ENCODE measurements at regions not wholly inside any gene's neighbourhood (a gene's known extent, or its start where the extent isn't known, plus 50 kb on each side); places are given as distances from the start of the nearest gene placed in this dataset.

DNA sequence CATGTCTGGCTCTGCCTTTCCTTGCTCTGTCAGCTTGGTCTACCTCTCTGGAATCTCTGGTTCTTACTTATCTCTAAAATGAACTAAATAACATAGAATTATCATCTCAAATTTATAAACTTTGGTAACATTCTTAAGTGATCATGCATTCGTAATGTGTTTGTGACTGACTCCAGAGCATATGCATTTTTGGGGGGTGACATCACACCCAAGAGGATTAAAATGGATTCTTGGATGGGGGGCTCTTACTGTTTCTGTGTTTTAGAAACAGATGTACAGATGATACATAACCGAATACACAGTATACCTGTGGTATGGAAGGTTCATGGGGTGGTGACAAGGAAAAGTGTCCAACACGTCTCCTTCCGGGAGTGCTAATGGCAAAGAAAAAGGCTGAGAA, 1162.1 kb downstream of the VRK1 start:
- intact Hi-C loops (cut with DNase I): no loop called here
- H3K9ac ChIP-seq (ENCODE audit: low read length in 3 of 3): no peak overlapping the region
- DNase-seq (no peak), FAIRE-seq (no peak)
- H3K27ac ChIP-seq (ENCODE audit: low read depth in 2 of 2, low read length in 2 of 2): no peak overlapping the region
- H3K9me3 ChIP-seq (ENCODE audit: control insufficient read depth in 2 of 3, insufficient read depth in 1 of 3, low read length in 3 of 3): no peaks in the 10 kb centered on the region
- H3K4me3 ChIP-seq (ENCODE audit: low read length in 3 of 3): no peak overlapping the region
- no peaks in the 10 kb centered on the region for H3K27me3 ChIP-seq (ENCODE audit: control insufficient read depth, insufficient read depth, low read length)
- H3K36me3 ChIP-seq (ENCODE audit: control insufficient read depth in 2 of 3, insufficient read depth in 3 of 3, low read length in 3 of 3): peaks cover 0 to 4% (median 0%) of the 10 kb centered on the region in 3 donors
- TF ChIP-seq, protein P1, sequence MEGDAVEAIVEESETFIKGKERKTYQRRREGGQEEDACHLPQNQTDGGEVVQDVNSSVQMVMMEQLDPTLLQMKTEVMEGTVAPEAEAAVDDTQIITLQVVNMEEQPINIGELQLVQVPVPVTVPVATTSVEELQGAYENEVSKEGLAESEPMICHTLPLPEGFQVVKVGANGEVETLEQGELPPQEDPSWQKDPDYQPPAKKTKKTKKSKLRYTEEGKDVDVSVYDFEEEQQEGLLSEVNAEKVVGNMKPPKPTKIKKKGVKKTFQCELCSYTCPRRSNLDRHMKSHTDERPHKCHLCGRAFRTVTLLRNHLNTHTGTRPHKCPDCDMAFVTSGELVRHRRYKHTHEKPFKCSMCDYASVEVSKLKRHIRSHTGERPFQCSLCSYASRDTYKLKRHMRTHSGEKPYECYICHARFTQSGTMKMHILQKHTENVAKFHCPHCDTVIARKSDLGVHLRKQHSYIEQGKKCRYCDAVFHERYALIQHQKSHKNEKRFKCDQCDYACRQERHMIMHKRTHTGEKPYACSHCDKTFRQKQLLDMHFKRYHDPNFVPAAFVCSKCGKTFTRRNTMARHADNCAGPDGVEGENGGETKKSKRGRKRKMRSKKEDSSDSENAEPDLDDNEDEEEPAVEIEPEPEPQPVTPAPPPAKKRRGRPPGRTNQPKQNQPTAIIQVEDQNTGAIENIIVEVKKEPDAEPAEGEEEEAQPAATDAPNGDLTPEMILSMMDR (IDR thresholded peaks at IDR 0.05; ENCODE audit: borderline replicate concordance, extremely low read depth, insufficient read depth): no peak
- H3K4me1 ChIP-seq (ENCODE audit: control insufficient read depth in 2 of 3, insufficient read depth in 2 of 3, low read depth in 1 of 3, low read length in 3 of 3): no peaks in the 10 kb centered on the region

DNA sequence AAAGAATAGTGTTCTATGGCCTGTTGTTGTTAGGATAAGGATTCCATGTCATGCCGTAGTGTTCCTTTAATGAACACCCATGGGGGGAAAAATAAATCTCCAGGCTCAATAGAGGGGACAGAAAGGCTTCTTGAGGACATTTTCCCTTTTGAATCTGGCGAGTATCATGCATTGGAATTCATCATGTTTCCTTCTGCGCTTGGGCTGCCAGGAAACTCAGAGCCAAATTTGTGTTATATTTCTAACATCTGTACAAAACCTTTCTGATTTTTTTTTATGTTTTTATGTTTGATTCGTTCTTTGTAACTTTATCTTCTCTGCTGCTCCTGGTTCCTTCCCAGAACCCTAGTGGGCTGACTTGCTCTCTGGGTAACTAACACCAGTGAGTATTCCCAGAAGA, 1163.3 kb downstream of the VRK1 start:
- intact Hi-C loops (cut with DNase I): no loop called here
- Histone ChIP-seq H3K9me3 (ENCODE audit: control insufficient read depth in 2 of 3, insufficient read depth in 1 of 3, low read length in 3 of 3) (no peaks in the 10 kb centered on the region), H3K9ac (ENCODE audit: low read length in 3 of 3) (no peak overlapping the region), H3K4me3 (ENCODE audit: low read length in 3 of 3) (no peak overlapping the region), H3K27me3 (ENCODE audit: control insufficient read depth, insufficient read depth, low read length) (no peaks in the 10 kb centered on the region), H3K36me3 (ENCODE audit: control insufficient read depth in 2 of 3, insufficient read depth in 3 of 3, low read length in 3 of 3) (peaks cover 0 to 4% (median 0%) of the 10 kb centered on the region in 3 donors), H3K4me1 (ENCODE audit: control insufficient read depth in 2 of 3, insufficient read depth in 2 of 3, low read depth in 1 of 3, low read length in 3 of 3) (no peaks in the 10 kb centered on the region), H3K27ac (ENCODE audit: low read depth in 2 of 2, low read length in 2 of 2) (no peak overlapping the region)
- DNase-seq (no peak), FAIRE-seq (no peak)
- TF ChIP-seq, protein P1 (IDR thresholded peaks at IDR 0.05; ENCODE audit: borderline replicate concordance, extremely low read depth, insufficient read depth): no peak

DNA sequence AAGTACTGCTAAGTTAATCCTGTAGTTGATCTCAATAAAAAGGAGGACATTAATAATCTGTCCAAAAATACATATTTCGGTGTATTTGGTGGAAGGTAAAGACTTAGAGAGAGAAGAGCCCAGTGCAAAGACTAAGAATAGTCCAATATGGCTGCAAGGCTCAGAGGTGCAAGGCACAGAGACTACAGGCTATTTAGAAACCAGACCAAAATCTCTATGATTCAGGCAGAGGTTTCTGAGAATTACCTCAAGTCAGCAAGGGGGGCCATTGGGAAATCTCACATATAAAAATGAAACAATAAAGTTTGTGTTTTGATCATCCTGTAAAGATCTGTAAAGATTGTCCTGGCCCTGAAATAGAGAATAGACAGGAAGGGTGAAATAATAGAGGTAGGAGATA, 1173.0 kb downstream of the VRK1 start:
- Histone ChIP-seq H3K9ac (ENCODE audit: low read length in 3 of 3) (no peak overlapping the region), H3K9me3 (ENCODE audit: control insufficient read depth in 2 of 3, insufficient read depth in 1 of 3, low read length in 3 of 3) (no peaks in the 10 kb centered on the region), H3K4me3 (ENCODE audit: low read length in 3 of 3) (no peak overlapping the region), H3K27ac (ENCODE audit: low read depth in 2 of 2, low read length in 2 of 2) (no peak overlapping the region), H3K27me3 (ENCODE audit: control insufficient read depth, insufficient read depth, low read length) (no peaks in the 10 kb centered on the region), H3K4me1 (ENCODE audit: control insufficient read depth in 2 of 3, insufficient read depth in 2 of 3, low read depth in 1 of 3, low read length in 3 of 3) (no peaks in the 10 kb centered on the region), H3K36me3 (ENCODE audit: control insufficient read depth in 2 of 3, insufficient read depth in 3 of 3, low read length in 3 of 3) (peaks cover 0 to 4% (median 0%) of the 10 kb centered on the region in 3 donors)
- FAIRE-seq (no peak), DNase-seq (no peak)
- TF ChIP-seq, protein P1 (IDR thresholded peaks at IDR 0.05; ENCODE audit: borderline replicate concordance, extremely low read depth, insufficient read depth): no peak
- intact Hi-C loops (cut with DNase I): no loop called here

DNA sequence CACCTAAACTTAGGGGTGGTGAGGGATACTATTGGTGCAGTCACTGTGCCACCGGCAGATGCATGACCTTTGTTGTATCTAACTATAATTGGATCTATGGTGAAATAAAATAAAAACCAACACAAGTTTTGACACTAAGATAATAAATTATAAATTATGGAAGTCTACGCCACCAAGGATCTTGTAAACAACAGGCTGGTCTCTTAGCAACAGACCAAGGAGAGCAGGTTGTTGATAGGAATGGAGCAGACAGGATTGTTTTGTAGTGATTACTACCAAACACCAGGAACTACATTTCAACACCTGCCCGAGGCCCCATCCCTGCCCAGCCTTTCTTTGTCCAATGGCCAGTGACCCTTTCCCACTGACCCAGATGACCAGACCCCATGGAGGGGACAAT, 1178.0 kb downstream of the VRK1 start:
- no peak for DNase-seq
- Histone ChIP-seq H3K4me3 (ENCODE audit: low read length in 3 of 3) (no peak overlapping the region), H3K4me1 (ENCODE audit: control insufficient read depth in 2 of 3, insufficient read depth in 2 of 3, low read depth in 1 of 3, low read length in 3 of 3) (peaks cover 0 to 5% (median 2%) of the 10 kb centered on the region in 3 donors), H3K36me3 (ENCODE audit: control insufficient read depth in 2 of 3, insufficient read depth in 3 of 3, low read length in 3 of 3) (no peaks in the 10 kb centered on the region), H3K9me3 (ENCODE audit: control insufficient read depth in 2 of 3, insufficient read depth in 1 of 3, low read length in 3 of 3) (no peaks in the 10 kb centered on the region), H3K9ac (ENCODE audit: low read length in 3 of 3) (no peak overlapping the region), H3K27me3 (ENCODE audit: control insufficient read depth, insufficient read depth, low read length) (no peaks in the 10 kb centered on the region), H3K27ac (ENCODE audit: low read depth in 2 of 2, low read length in 2 of 2) (no peak overlapping the region)
- TF ChIP-seq, protein P1 (IDR thresholded peaks at IDR 0.05; ENCODE audit: borderline replicate concordance, extremely low read depth, insufficient read depth): no peak
- intact Hi-C loops (cut with DNase I): no loop called here
- no peak for FAIRE-seq

Measured in kidney (tissue), 13 donors.